HG03103 (cell line): ENCODE measurements at regions not wholly inside any gene's neighbourhood (a gene's known extent, or its start where the extent isn't known, plus 50 kb on each side); places are given as distances from the start of the nearest gene placed in this dataset.
"Not testable (repeated sequence)": the region's sequence is repeated elsewhere in the genome, so short reads cannot be mapped to it uniquely, and the experiment has no call there.

Source experiments
- ATAC-seq: cut with Tn5 transposase; IDR thresholded peaks from one replicate; pipeline ENCODE4 v1.9.1; 2021; ENCODE audit warnings: low read depth; ENCODE audit not compliant: unreplicated experiment

DNA sequence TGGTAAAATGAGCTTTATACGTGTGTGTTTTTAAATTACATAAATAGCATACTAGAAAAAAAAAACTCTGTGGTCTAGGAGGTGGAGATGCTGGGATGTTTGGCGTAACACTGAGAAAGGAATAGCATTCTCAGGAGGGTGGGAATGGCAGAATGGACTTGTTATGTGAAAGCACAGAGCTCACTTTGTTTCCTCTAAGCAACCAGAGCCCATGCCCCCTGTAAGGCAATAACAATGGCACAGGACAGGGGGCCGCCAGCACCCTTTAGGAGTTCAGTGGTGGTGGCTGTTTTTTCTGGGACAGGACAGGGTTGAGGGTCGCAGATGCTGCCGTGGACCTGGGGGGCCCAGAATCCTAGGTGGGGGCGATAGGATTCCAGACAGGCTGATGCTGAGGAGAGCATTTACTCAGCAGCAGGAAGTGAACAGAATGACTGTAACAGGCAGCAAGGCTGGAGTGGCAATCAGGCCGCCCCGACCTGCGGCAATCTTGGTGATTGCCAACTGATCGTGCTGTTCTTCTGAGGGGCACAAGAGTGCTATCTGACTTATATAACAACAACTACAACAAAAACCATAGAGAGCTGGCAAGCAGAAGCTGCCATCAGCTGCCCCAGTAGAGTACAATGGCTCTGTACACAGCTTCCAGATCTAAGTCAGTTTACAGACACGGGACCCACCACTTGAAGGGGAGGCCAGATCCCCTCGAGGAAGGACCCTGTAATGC is 160.4 kb downstream of the UACA start:
- ATAC-seq: no peak

DNA sequence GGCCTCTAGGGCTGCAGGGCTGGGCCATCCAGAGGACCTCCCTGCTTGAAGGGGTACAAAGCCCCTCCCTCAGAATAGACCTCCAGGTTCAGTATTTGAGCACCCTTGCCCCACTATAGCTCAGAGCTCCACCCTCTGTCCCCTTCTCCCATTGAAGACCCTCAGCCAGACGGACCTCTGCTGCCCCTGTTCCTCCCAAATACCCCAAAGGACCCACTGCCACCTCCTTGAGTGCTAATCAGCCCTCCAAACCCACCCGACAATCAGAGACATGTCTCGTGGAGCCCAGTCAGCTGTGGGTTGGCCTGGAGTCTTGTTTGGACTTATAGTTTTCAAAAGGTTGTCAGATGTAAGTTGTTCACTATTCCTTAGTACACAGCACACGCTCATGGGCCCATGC is 161.1 kb downstream of the UACA start:
- no peak for ATAC-seq

DNA sequence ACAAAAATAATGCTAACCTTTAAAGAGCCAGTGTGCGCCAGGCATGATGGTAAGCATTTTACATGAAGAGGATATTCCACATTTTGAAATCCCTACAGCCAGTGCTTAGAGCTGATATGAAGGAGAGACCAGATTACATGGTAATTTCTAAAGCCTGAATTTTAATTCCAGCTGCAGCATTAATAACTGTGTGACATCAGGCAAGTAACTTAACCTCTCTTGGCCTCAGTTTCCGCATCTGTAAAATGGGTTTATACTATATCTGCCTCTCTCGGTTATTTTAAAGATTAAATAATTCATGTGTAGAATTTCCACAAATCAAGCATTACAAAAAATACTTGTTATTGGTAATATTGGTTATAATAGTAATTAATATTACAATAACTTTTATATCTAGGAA is 165.4 kb downstream of the UACA start:
- no peak for ATAC-seq

- no peak for ATAC-seq
Observed at GRCh38 chr15:70597056-70597603, 166.2 kb downstream of the UACA start.

GRCh38 chr15:70596354-70597055 is 166.9 kb downstream of the UACA start:
- no peak for ATAC-seq

- no peak for ATAC-seq
Observed at GRCh38 chr15:70593795-70594194, 169.6 kb downstream of the UACA start.

DNA sequence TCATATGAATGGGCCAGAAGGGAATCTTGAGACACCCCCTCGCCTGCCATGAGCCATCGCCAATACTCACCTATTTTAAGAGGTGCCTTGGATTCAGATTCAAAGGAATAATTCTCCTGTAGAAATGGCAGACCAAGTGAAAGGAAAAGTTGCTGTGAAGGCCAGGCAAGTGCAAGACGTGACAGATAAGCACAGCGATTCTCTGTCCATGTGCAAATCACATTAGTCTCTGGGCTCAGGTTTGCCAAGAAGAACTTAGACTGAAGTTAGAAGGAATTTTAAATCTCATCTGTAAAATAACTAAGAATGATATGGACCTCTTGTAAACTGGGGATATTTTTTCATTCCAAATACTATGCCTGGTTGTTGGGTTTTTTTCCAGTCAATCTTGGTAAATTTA is 173.6 kb downstream of the UACA start:
- ATAC-seq: no peak

DNA sequence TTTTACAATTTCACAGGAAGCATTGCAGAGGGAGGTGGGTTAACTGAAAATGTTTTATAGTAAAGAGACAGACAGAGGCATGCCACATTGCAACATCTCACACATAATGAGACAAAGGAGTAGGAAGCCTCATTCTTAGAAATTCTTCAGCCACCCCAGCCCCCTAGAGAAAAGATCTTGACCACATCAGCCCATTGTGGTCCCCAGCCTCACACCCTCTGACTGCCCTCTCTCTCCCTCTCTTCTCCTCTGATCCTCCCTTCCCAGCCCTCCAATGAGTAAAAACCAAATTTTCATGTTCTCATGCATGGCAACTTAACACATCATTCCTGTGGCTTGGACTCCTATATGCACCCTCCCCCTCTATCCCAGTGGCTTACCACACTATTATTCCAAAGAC is 174.1 kb downstream of the UACA start:
- ATAC-seq: no peak

GRCh38 chr15:70588613-70589012 is 174.7 kb downstream of the UACA start:
- ATAC-seq: no peak

- ATAC-seq: no peak
Observed at GRCh38 chr15:70587896-70588567, 175.3 kb downstream of the UACA start.

DNA sequence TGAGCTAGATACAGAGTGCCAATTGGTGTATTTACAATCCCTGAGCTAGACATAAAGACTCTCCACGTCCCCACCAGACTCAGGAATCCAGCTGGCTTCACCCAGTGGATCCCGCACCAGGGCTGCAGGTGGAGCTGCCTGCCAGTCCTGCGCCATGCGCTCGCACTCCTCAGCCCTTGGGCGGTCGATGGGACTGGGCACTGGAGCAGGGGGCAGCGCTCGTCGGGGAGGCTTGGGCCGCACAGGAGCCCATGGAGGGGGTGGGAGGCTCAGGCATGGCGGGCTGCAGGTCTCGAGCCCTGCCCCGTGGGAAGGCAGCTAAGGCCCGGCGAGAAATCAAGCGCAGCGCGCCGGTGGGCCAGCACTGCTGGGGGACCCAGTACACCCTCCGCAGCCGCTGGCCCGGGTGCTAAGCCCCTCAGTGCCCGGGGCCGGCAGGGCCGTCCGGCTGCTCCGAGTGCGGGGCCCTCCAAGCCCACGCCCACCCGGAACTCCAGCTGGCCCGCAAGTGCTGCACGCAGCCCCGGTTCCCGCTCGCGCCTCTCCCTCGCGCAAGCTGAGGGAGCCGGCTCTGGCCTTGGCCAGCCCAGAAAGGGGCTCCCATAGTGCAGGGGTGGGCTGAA is 176.2 kb downstream of the UACA start:
- ATAC-seq: not testable (repeated sequence)

DNA sequence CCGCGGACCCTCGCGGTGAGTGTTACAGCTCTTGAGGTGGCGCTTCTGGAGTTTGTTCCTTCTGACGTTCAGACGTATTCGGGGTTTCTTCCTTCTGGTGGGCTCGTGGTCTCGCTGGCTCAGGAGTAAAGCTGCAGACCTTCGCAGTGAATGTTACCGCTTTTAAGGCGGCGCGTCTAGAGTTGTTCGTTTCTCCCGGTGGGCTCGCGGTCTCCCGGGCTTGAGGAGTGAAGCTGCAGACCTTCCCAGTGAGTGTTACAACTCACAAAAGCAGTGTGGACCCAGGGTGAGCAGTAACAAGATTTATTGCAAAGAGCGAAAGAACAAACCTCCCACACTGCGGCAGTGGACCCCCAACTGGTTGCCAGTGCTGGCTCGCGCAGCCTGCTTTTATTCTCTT is 177.1 kb downstream of the UACA start:
- no peak for ATAC-seq

DNA sequence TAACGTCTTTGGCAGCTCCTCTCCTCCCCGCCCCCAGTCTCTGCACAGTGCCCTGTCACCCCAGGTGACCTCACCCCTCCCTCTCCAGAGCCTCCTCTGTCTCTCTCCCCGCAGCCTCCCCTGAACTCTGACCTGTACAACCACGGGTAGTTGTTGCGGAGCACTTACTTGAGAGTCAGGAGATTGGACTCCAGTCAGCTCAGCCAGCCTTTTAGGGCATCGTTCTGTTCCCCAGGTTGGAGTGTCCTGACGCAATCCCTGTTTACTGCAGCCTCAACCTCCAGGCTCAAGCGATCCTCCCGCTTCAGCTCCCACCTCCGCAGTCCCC is 177.7 kb downstream of the UACA start:
- no peak for ATAC-seq

DNA sequence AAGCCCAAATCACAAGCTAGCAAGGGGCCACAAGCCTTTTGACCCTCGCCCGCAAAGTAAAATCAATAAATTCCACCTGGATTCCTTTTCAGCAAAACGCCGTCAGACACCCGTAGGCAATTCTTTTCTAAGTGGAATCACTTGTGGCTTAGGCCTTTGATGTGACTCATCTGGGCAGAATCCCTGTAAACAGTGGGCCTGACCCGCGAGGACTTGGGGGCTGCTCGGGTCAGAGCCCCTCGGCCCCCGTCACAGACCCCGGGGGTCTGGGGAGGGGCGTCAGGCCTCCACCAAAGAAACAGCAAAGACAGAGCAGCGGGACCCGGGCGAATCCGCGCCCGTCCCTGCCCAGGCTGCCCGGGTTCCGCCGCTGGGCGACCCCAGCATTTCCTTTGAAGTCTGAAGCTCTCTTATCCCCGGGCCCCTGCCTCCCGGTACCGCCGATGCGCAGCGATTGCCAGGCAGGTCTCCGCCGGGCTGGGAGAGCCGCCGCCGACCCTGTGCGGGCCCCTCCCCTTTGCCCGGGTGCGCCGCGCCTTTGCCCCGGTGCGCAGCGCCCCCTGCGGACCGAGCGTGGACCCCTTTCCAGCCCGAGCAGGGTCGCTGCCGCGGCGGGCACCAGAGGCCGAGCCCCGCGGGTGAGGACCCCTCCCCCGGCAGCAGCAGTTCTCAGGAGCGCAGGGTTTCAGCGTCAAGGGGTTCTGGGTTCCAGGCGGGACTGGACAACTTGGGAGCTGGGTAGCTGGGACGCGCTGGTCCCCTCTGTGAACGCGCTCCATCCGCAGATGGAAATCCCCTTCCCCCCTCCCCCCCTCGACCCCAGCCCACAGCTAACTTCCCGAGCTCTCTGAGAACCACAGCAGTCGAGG is 178.3 kb downstream of the UACA start:
- no peak for ATAC-seq

DNA sequence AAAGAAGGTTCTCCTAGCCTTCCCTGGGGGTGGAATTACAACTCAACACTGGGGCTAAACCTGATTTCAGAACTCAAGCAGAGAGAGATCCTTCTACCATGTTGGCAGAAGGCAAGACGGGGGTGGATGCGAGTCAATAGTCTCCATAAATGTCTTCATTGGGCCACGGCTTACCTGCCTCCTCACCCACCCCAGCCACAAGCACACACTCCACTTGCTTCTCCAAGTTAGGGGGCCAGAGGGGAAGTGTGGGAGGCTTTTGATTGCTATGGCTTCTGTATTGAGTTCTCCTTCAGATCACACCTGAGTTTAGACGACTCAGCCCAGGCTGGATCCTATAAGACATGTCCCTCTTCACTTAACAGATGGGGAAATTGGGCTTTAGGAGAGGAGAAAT is 178.9 kb downstream of the UACA start:
- no peak for ATAC-seq

GRCh38 chr15:70583006-70583405 is 180.4 kb downstream of the UACA start:
- ATAC-seq: no peak

DNA sequence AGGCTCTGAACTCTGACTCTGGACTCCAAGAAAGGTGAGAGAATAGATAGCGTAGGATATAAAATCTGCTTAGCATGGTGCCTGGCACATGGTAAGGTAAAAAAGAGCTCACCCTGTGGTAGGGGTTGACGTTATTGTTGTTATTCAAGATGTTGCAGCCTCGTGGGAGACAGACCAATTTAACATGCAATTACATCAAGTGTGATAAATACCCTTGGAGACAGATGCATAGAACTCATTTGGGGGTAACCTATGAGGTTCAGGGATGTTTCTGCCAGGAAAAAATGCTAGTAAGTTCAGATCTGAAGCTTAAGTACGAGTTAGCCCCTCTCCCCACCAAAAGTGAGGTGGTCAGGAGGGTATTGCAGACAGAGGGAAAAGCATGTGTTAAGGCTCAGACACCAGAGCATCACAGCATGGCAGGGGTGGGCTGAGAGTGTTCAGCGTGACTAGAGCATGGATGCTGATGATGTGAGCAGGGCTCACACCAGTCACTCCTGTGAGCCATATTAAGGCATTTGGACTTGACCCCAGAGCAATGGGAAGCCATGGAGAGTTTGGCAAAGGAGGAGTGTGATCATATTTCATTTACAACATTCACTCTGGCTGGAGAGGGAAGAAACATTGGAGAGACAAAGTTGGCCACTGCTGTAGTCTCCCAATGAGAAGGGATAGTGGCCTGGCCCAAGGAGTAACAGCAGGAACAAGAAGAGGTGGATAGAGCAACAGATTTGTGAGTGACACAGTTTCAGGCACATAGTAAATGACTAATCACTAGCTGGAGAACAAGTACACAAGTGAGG is 181.0 kb downstream of the UACA start:
- no peak for ATAC-seq

DNA sequence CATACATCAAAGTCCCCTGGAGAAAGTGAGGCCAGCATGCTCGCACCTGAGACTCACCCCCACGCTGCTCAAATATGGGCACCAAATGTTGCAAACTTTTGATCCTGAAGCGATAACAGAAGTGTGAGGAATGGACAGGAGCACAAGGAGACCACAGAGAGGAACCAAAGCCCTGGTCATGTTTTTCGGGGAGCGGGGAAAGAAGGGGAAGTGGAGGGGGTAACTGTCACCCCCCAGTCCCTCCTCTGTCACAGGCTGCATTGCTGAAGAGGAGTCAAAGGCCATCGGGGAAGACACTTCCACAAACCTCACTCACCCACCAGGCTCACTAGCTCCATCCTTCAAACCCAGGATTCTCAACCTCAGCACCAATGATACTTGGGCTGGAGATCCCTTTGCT is 182.4 kb downstream of the UACA start:
- ATAC-seq: no peak

- no peak for ATAC-seq
Observed at GRCh38 chr15:70580286-70580685, 183.1 kb downstream of the UACA start.
